Fibroblast of skin of back (primary cell): ENCODE measurements at regions not wholly inside any gene's neighbourhood (a gene's known extent, or its start where the extent isn't known, plus 50 kb on each side); places are given as distances from the start of the nearest gene placed in this dataset.

Source experiments
- DNase-seq: peaks from one replicate; pipeline ENCODE4 v3.0.0-alpha.2; 2013

GRCh38 chr13:79081942-79082341, 324.1 kb downstream of the RBM26 start:
- no peak for DNase-seq

GRCh38 chr13:79079351-79079839, 326.7 kb downstream of the RBM26 start:
- DNase-seq, result no peak

GRCh38 chr13:79075703-79076102, 330.4 kb downstream of the RBM26 start:
- DNase-seq, result no peak

- no peak for DNase-seq
These were observed 335.6 kb downstream of the RBM26 start for GRCh38 chr13:79070343-79070974.

- DNase-seq, result no peak
These were observed 343.8 kb downstream of the RBM26 start for GRCh38 chr13:79062291-79062690.

GRCh38 chr13:79060216-79060615, 345.8 kb downstream of the RBM26 start:
- no peak for DNase-seq

GRCh38 chr13:79056706-79057105, 349.3 kb downstream of the RBM26 start:
- DNase-seq, result no peak

- DNase-seq, result no peak
These were observed 354.6 kb downstream of the RBM26 start for GRCh38 chr13:79051472-79051871.

- DNase-seq, result no peak
These were observed 361.6 kb downstream of the RBM26 start for GRCh38 chr13:79044415-79044814.

- no peak for DNase-seq
These were observed 362.8 kb downstream of the RBM26 start for GRCh38 chr13:79043208-79043607.

GRCh38 chr13:79037197-79037596, 368.9 kb downstream of the RBM26 start:
- DNase-seq, result no peak

GRCh38 chr13:79034341-79034740, 371.7 kb downstream of the RBM26 start:
- DNase-seq, result no peak

- no peak for DNase-seq
These were observed 371.6 kb upstream of the OBI1 start for GRCh38 chr13:79030513-79030912.

- DNase-seq, result no peak
These were observed 359.2 kb upstream of the OBI1 start for GRCh38 chr13:79018166-79018565.

GRCh38 chr13:79011179-79011578, 352.2 kb upstream of the OBI1 start:
- DNase-seq, result no peak

- DNase-seq, result no peak
These were observed 345.3 kb upstream of the OBI1 start for GRCh38 chr13:79003989-79004898.

- DNase-seq, result no peak
These were observed 340.5 kb upstream of the OBI1 start for GRCh38 chr13:78999494-78999893.

- no peak for DNase-seq
These were observed 339.8 kb upstream of the OBI1 start for GRCh38 chr13:78998630-78999315.

- no peak for DNase-seq
These were observed 339.1 kb upstream of the OBI1 start for GRCh38 chr13:78997902-78998629.

- no peak for DNase-seq
These were observed 334.8 kb upstream of the OBI1 start for GRCh38 chr13:78993792-78994191.

GRCh38 chr13:78981913-78982312, 323.0 kb upstream of the OBI1 start:
- DNase-seq, result no peak

- DNase-seq, result no peak
These were observed 320.4 kb upstream of the OBI1 start for GRCh38 chr13:78979349-78979748.
